Ovary (tissue), 7 donors: ENCODE measurements at regions not wholly inside any gene's neighbourhood (a gene's known extent, or its start where the extent isn't known, plus 50 kb on each side); places are given as distances from the start of the nearest gene placed in this dataset.

Experiments used
- DNase-seq, 5 donors: peaks; one replicate each; pipeline ENCODE4 v3.0.0-alpha.2; 2019 to 2020
- H3K27ac ChIP-seq, 2 donors: fragments of 200-600 bp; one replicate each; pipeline versions ENCODE4 v1.5.1 to v1.8.0; 2019 to 2022
- H3K27me3 ChIP-seq: fragments of 200-600 bp; one replicate; pipeline ENCODE4 v1.8.0; 2022
- H3K36me3 ChIP-seq: fragments of 200-600 bp; sonication (generic); one replicate; pipeline ENCODE4 v1.5.1; 2019
- H3K4me1 ChIP-seq: one replicate; pipeline ENCODE4 v1.8.1; 2013; ENCODE audit warnings: mild to moderate bottlenecking, moderate library complexity; ENCODE audit not compliant: insufficient read depth
- H3K4me3 ChIP-seq: fragments of 200-600 bp; sonication (generic); one replicate; pipeline ENCODE4 v1.5.1; 2017
- H3K9me3 ChIP-seq, 2 donors: fragments of 200-600 bp in 1 of 2; sonication (generic) in 1 of 2; one replicate each; pipeline versions ENCODE4 v1.5.1 to v1.8.1; 2013 to 2019; ENCODE audit warnings: mild to moderate bottlenecking in 1 of 2, moderate library complexity in 1 of 2
- EP300 ChIP-seq: sonication (generic); formaldehyde crosslinking; IDR thresholded peaks from one replicate; pipeline ENCODE4 v1.6.1; 2017; ENCODE audit warnings: antibody characterized with exemption
- POLR2A ChIP-seq: fragments of 450-650 bp; IDR thresholded peaks from one replicate; pipeline ENCODE4 v1.6.1; 2017; ENCODE audit warnings: antibody characterized with exemption, mild to moderate bottlenecking, moderate library complexity
- WGBS, 3 donors: extraction: QIAGEN DNeasy Blood & Tissue Kit in 1 of 3; methylation state at CpG; one replicate each; pipeline versions ENCODE4 v1.1.5 to v1.1.7; 2013 to 2017; 5-methylcytosine and 5-hydroxymethylcytosine counted together
- intact Hi-C, 4 donors: fragments of 100-400 bp; cut with DNase I; formaldehyde crosslinking; loops; one replicate each; pipeline versions ENCODE4 v1.11.0 to v1.15.1; 2022 to 2023
- TF ChIP-seq, protein P1 (sequence below), 3 donors: fragments of 450-650 bp in 2 of 3; fragments of 200-600 bp in 1 of 3; IDR thresholded peaks; one replicate each; pipeline versions ENCODE4 v1.5.1 to v1.8.0; 2016 to 2022; ENCODE audit warnings: antibody characterized with exemption in 3 of 3, mild to moderate bottlenecking in 1 of 3
- donor health status: DM: no; HTN: no; CAD: no; lungs with moderate emphysema.
- donor health status: DM: no; HTN: no; CAD: no.
- donor health status: Bipolar disorder and iron deficiency.
- donor health status: DM: no; HTN: no; CAD: no.
- donor health status: DM: yes; HTN: yes; CAD: no.

GRCh38 chrX:1084689-1085088, 127.8 kb downstream of the CRLF2 start:
- Histone ChIP-seq H3K27ac (no peak overlapping the region), H3K36me3 (no peaks in the 10 kb centered on the region), H3K4me3 (no peak overlapping the region), H3K9me3 (peaks cover 0 to 7% of the 10 kb centered on the region in 2 donors), H3K27me3 (no peaks in the 10 kb centered on the region), H3K4me1 (no peaks in the 10 kb centered on the region)
- intact Hi-C loops, result no loop called here
- no peak for DNase-seq
- TF ChIP-seq, protein P1, sequence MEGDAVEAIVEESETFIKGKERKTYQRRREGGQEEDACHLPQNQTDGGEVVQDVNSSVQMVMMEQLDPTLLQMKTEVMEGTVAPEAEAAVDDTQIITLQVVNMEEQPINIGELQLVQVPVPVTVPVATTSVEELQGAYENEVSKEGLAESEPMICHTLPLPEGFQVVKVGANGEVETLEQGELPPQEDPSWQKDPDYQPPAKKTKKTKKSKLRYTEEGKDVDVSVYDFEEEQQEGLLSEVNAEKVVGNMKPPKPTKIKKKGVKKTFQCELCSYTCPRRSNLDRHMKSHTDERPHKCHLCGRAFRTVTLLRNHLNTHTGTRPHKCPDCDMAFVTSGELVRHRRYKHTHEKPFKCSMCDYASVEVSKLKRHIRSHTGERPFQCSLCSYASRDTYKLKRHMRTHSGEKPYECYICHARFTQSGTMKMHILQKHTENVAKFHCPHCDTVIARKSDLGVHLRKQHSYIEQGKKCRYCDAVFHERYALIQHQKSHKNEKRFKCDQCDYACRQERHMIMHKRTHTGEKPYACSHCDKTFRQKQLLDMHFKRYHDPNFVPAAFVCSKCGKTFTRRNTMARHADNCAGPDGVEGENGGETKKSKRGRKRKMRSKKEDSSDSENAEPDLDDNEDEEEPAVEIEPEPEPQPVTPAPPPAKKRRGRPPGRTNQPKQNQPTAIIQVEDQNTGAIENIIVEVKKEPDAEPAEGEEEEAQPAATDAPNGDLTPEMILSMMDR (IDR thresholded peaks at IDR 0.05), result no peak
- TF ChIP-seq POLR2A, result no peak
- TF ChIP-seq EP300, result no peak
- WGBS, 3 donors, result 83 to 94% (median 88%) methylated on average over 6 of the region's 6 CpGs

DNA sequence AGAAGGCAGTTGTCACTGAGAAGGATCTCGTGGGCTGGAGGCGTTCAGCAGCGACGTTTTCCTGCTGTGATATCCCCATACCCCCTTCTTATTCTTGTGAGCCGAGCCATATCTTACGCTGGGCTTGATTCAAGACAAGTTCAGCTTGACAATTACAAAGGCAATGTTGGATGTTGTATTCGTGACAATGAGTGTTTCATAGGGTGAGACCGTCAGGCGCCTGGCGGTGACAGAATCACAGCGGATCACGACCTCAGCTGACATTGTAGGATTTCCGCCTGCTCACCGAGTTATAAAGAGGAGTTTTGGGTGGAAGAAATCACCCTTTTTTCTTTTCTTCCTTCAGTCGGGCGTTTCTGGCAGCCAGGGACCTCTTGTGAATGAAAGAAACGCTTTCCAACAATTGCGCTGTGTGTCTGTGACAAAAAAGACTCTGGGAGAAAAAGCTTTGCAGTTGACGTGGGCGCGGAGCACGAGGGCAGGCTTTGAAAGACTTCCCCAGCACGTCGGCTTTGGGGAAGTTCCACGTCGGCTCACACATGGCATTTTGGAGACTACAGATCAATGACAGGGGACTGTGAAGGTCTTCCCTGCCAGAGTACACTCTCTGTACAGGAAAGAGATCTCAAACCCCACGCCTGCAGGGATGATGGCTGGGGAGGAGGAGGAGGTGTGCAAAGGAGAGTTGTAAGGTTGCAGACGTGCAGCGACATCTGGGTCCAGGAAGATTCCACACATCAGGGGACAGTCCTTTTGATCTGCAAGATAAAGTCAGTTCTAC, 135.4 kb downstream of the CRLF2 start:
- H3K27ac ChIP-seq, result no peak overlapping the region
- H3K36me3 ChIP-seq, result no peaks in the 10 kb centered on the region
- no peaks in the 10 kb centered on the region for H3K9me3 ChIP-seq
- TF ChIP-seq EP300 (no peak), POLR2A (no peak)
- TF ChIP-seq, protein P1 (IDR thresholded peaks at IDR 0.05), result no peak
- intact Hi-C loops, result no loop called here
- H3K4me1 ChIP-seq, result no peaks in the 10 kb centered on the region
- no peak overlapping the region for H3K4me3 ChIP-seq
- H3K27me3 ChIP-seq, result no peaks in the 10 kb centered on the region
- WGBS, 3 donors, result 57 to 63% (median 58%) methylated on average over 29 of the region's 29 CpGs
- no peak for DNase-seq

DNA sequence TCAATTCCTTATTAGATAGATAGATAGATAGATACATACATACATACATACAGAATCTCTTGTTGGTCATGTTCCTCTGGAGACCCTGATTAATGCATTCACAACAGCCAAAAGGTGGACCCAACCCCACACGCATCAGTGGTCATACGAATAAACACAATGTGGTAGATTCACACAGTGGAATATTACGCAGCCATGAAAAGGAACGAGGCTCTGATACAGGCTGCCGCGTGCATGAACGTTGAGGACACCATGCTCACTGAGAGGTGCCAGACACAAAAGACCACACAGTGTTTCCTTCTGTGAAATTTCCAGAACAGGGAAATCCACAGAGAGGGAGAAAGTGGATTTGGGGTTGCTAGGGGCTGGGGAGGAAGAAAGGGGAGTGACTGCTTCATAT, 136.7 kb downstream of the CRLF2 start:
- TF ChIP-seq POLR2A (no peak), EP300 (no peak)
- TF ChIP-seq, protein P1 (IDR thresholded peaks at IDR 0.05), result no peak
- Histone ChIP-seq H3K4me1 (no peaks in the 10 kb centered on the region), H3K27ac (no peak overlapping the region), H3K36me3 (no peaks in the 10 kb centered on the region), H3K4me3 (no peak overlapping the region), H3K9me3 (no peaks in the 10 kb centered on the region), H3K27me3 (no peaks in the 10 kb centered on the region)
- WGBS, 3 donors, result 91 to 95% (median 91%) methylated on average over 7 of the region's 7 CpGs
- no peak for DNase-seq
- intact Hi-C loops, result no loop called here

DNA sequence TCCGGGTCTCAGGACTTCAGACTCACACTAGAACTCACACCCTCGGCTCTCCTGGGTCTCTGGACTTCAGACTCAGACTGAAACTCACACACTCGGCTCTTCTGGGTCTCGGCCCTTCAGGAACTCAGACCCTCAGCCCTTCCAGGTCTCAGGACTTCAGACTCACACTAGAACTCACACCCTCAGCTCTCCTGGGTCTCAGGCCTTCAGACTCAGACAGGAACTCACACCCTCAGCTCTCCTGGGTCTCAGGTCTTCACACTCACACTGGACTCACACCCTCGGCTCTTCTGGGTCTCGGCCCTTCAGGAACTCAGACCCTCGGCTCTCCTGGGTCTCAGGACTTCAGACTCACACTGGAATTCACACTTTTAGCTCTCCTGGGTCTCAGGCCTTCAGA, 137.3 kb downstream of the CRLF2 start:
- DNase-seq, result no peak
- WGBS, 3 donors, result 78 to 84% (median 82%) methylated on average over 7 of the region's 7 CpGs

More for the DNA sequence above, 137.3 kb downstream of the CRLF2 start:
- TF ChIP-seq, protein P1 (IDR thresholded peaks at IDR 0.05), result no peak
- TF ChIP-seq POLR2A (no peak), EP300 (no peak)
- no peaks in the 10 kb centered on the region for H3K27me3 ChIP-seq
- no peaks in the 10 kb centered on the region for H3K9me3 ChIP-seq
- H3K27ac ChIP-seq, result no peak overlapping the region
- no peak overlapping the region for H3K4me3 ChIP-seq
- no peaks in the 10 kb centered on the region for H3K36me3 ChIP-seq
- H3K4me1 ChIP-seq, result no peaks in the 10 kb centered on the region
- intact Hi-C loops, result no loop called here
